ENCODE measurements at regions not wholly inside any gene's neighbourhood (a gene's known extent, or its start where the extent isn't known, plus 50 kb on each side); places are given as distances from the start of the nearest gene placed in this dataset.
A peak's percentile ranks its signal among the peaks of the same experiment; 100 is the strongest.

GRCh38 chr18:42611134-42611533 lies 504.4 kb downstream of the RIT2 start:
- DNase-seq (ENCODE audit: low read depth), result no peak
- no peak overlapping the region for H3K4me3 ChIP-seq (ENCODE audit: low read depth, low read length)
- no peak for TF ChIP-seq CTCF (IDR thresholded peaks at IDR 0.05; ENCODE audit: insufficient read depth, low read length)

- DNase-seq (ENCODE audit: low read depth), result peak; percentile 48
- no peak for TF ChIP-seq CTCF (IDR thresholded peaks at IDR 0.05; ENCODE audit: insufficient read depth, low read length)
- no peak overlapping the region for H3K4me3 ChIP-seq (ENCODE audit: low read depth, low read length)
Observed at GRCh38 chr18:42614619-42615293, 500.7 kb downstream of the RIT2 start.

GRCh38 chr18:42617221-42617620 lies 498.3 kb downstream of the RIT2 start:
- no peak for TF ChIP-seq CTCF (IDR thresholded peaks at IDR 0.05; ENCODE audit: insufficient read depth, low read length)
- DNase-seq (ENCODE audit: low read depth), result no peak
- H3K4me3 ChIP-seq (ENCODE audit: low read depth, low read length), result no peak overlapping the region

- no peak for DNase-seq (ENCODE audit: low read depth)
- TF ChIP-seq CTCF (IDR thresholded peaks at IDR 0.05; ENCODE audit: insufficient read depth, low read length), result no peak
- H3K4me3 ChIP-seq (ENCODE audit: low read depth, low read length), result no peak overlapping the region
Observed at GRCh38 chr18:42619771-42620170, 495.7 kb downstream of the RIT2 start.

GRCh38 chr18:42620657-42621056 lies 494.8 kb downstream of the RIT2 start:
- DNase-seq (ENCODE audit: low read depth), result peak; percentile 18
- TF ChIP-seq CTCF (IDR thresholded peaks at IDR 0.05; ENCODE audit: insufficient read depth, low read length), result no peak
- no peak overlapping the region for H3K4me3 ChIP-seq (ENCODE audit: low read depth, low read length)

GRCh38 chr18:42623935-42624334 lies 491.6 kb downstream of the RIT2 start:
- DNase-seq (ENCODE audit: low read depth), result no peak
- H3K4me3 ChIP-seq (ENCODE audit: low read depth, low read length), result no peak overlapping the region
- no peak for TF ChIP-seq CTCF (IDR thresholded peaks at IDR 0.05; ENCODE audit: insufficient read depth, low read length)

GRCh38 chr18:42632801-42633200 lies 482.7 kb downstream of the RIT2 start:
- no peak for TF ChIP-seq CTCF (IDR thresholded peaks at IDR 0.05; ENCODE audit: insufficient read depth, low read length)
- no peak overlapping the region for H3K4me3 ChIP-seq (ENCODE audit: low read depth, low read length)
- no peak for DNase-seq (ENCODE audit: low read depth)

All from fibroblast of the aortic adventitia (primary cell).